HCT116 (cell line): ENCODE measurements at regions not wholly inside any gene's neighbourhood (a gene's known extent, or its start where the extent isn't known, plus 50 kb on each side); places are given as distances from the start of the nearest gene placed in this dataset.
"Not testable (repeated sequence)": the region's sequence is repeated elsewhere in the genome, so short reads cannot be mapped to it uniquely, and the experiment has no call there.

ENCODE experiments used
- ATAC-seq: fragments of 200-7000 bp; cut with Tn5 transposase; 2 replicates; pipeline ENCODE4 v1.9.1; 2020; ENCODE audit warnings: mild to moderate bottlenecking, moderate library complexity
- BruUV-seq: library from RNA; stranded (reverse); fragments of 400-500 nt; replicated peaks from 2 replicates; lab custom pipeline; 2021; lab: Mats Ljungman, UMichigan
- CTCF ChIA-PET: fragments of 300-600 bp; sonication (Branson Sonifier 250); formaldehyde crosslinking; loops from one replicate; lab custom pipeline; 2021; ENCODE audit warnings: antibody characterized with exemption; lab: Charles Lee
- POLR2A ChIA-PET: fragments of 300-600, 350-600 bp; sonication (Branson Sonifier 250); formaldehyde crosslinking; loops from one replicate; lab custom pipeline; 2021; ENCODE audit warnings: antibody characterized with exemption; lab: Charles Lee
- RAD21 ChIA-PET, 2 experiments: fragments of 300-600 bp; sonication (Branson Sonifier 250); formaldehyde crosslinking; loops; one replicate each; lab custom pipeline; 2023; ENCODE audit warnings: low total read pairs in 2 of 2; ENCODE audit not compliant: uncharacterized antibody in 2 of 2, unreplicated experiment in 2 of 2, low non-redundant PET in 1 of 2; lab: Charles Lee
- DNase-seq: peaks from one replicate; pipeline ENCODE4 v3.0.0-alpha.2; 2010; ENCODE audit warnings: low read depth, low spot score
- H2AFZ ChIP-seq: fragments of 200-600 bp; shearing (Covaris generic), sonication (generic); 2 replicates; pipeline ENCODE4 v1.6.1; 2017; ENCODE audit warnings: low read depth, mixed run types, mixed read lengths, antibody characterized with exemption, low read length; ENCODE audit not compliant: poor library complexity, severe bottlenecking
- H3K27ac ChIP-seq: 2 replicates; pipeline ENCODE4 v1.5.1; 2012; ENCODE audit warnings: low read depth, low read length
- H3K27me3 ChIP-seq: fragments of 200-600 bp; sonication (generic); 2 replicates; pipeline ENCODE4 v1.6.1; 2016; ENCODE audit warnings: mixed run types, low read length, mixed read lengths; ENCODE audit not compliant: insufficient read depth
- H3K36me3 ChIP-seq, 2 experiments: fragments of 200-500 bp in 1 of 2; fragments of 200-600 bp in 1 of 2; sonication (Bioruptor generic) in 1 of 2; sonication (generic) in 1 of 2; 2 replicates each; pipeline versions ENCODE4 v1.5.1 to v1.6.1; 2014 to 2016; ENCODE audit warnings: low read length in 2 of 2, inconsistent platforms in 1 of 2, mixed read lengths in 1 of 2, mixed run types in 1 of 2; ENCODE audit not compliant: insufficient read depth in 2 of 2, control insufficient read depth in 1 of 2
- H3K4me1 ChIP-seq, 2 experiments: fragments of 200-600 bp in 1 of 2; sonication (generic) in 1 of 2; 2 replicates each; pipeline versions ENCODE4 v1.5.1 to v1.6.1; 2012 to 2017; ENCODE audit warnings: low read length in 2 of 2, inconsistent platforms in 1 of 2, mild to moderate bottlenecking in 1 of 2, mixed read lengths in 1 of 2, mixed run types in 1 of 2, moderate library complexity in 1 of 2; ENCODE audit not compliant: insufficient read depth in 2 of 2, control insufficient read depth in 1 of 2
- H3K4me2 ChIP-seq: fragments of 200-600 bp; sonication (generic); 2 replicates; pipeline ENCODE4 v1.6.1; 2017; ENCODE audit warnings: mixed run types, low read length, mixed read lengths
- H3K4me3 ChIP-seq, 2 experiments: fragments of 200-600 bp in 1 of 2; sonication (generic) in 1 of 2; replicated peaks in 1 of 2; 2 replicates each; pipeline ENCODE4 v1.5.1; 2011 to 2016; ENCODE audit warnings: low read length in 2 of 2, control low read depth in 1 of 2, low read depth in 1 of 2, mild to moderate bottlenecking in 1 of 2, mixed read lengths in 1 of 2, mixed run types in 1 of 2
- H3K79me2 ChIP-seq: fragments of 200-600 bp; sonication (generic); 2 replicates; pipeline ENCODE4 v1.6.1; 2017; ENCODE audit warnings: mild to moderate bottlenecking, mixed run types, low read length, moderate library complexity, mixed read lengths; ENCODE audit not compliant: insufficient read depth
- H3K9ac ChIP-seq: fragments of 200-600 bp; sonication (generic); 2 replicates; pipeline ENCODE4 v1.6.1; 2016; ENCODE audit warnings: low read length, mixed read lengths
- H3K9me2 ChIP-seq: fragments of 200-600 bp; sonication (generic), shearing (Covaris generic); 2 replicates; pipeline ENCODE4 v1.6.1; 2017; ENCODE audit warnings: mixed run types, mild to moderate bottlenecking, moderate library complexity; ENCODE audit not compliant: insufficient read depth
- H3K9me3 ChIP-seq, 2 experiments: fragments of 200-500 bp in 1 of 2; fragments of 200-600 bp in 1 of 2; sonication (Bioruptor generic) in 1 of 2; sonication (generic) in 1 of 2; 2 replicates each; pipeline ENCODE4 v1.6.1; 2014 to 2017; ENCODE audit warnings: low read length in 2 of 2, mixed read lengths in 2 of 2, inconsistent platforms in 1 of 2, low read depth in 1 of 2, mild to moderate bottlenecking in 1 of 2, mixed run types in 1 of 2, moderate library complexity in 1 of 2; ENCODE audit not compliant: control insufficient read depth in 1 of 2, insufficient read depth in 1 of 2
- H4K20me1 ChIP-seq: fragments of 200-600 bp; sonication (generic), shearing (Covaris generic); 2 replicates; pipeline ENCODE4 v1.6.1; 2017; ENCODE audit warnings: mixed run types, mild to moderate bottlenecking, moderate library complexity; ENCODE audit not compliant: insufficient read depth
- ELF1 ChIP-seq: IDR thresholded peaks from 2 replicates; pipeline ENCODE4 v1.6.1; 2012; ENCODE audit warnings: low read depth, borderline replicate concordance
- JUND ChIP-seq: IDR thresholded peaks from 2 replicates; pipeline ENCODE4 v1.6.1; 2012
- MAX ChIP-seq: IDR thresholded peaks from 2 replicates; pipeline ENCODE4 v1.6.1; 2012
- SRF ChIP-seq: IDR thresholded peaks from 2 replicates; pipeline ENCODE4 v1.6.1; 2012; ENCODE audit warnings: low read depth
- intact Hi-C: fragments of 100-400 bp; cut with micrococcal nuclease; formaldehyde crosslinking; loops from 2 replicates; pipeline ENCODE4 v1.10.0; 2022

- H3K36me3 ChIP-seq, H3K27ac ChIP-seq, intact Hi-C loops, POLR2A ChIA-PET, DNase-seq, H3K9ac ChIP-seq, H3K4me1 ChIP-seq, BruUV-seq, H2AFZ ChIP-seq, H3K79me2 ChIP-seq, H3K27me3 ChIP-seq, H4K20me1 ChIP-seq, H3K9me2 ChIP-seq, H3K4me2 ChIP-seq, ATAC-seq, H3K4me3 ChIP-seq, RAD21 ChIA-PET, CTCF ChIA-PET: not testable (repeated sequence)
- peaks cover 9 to 11% of the 10 kb centered on the region in 2 experiments; a peak in 2 of 4 replicates for H3K9me3 ChIP-seq
Observed at GRCh38 chr4:49215082-49215479, 229.0 kb downstream of the CWH43 start.

GRCh38 chr4:49216606-49217005, 230.5 kb downstream of the CWH43 start:
- H2AFZ ChIP-seq, DNase-seq, H4K20me1 ChIP-seq, H3K4me2 ChIP-seq, H3K27me3 ChIP-seq, H3K9ac ChIP-seq, RAD21 ChIA-PET, H3K4me3 ChIP-seq, ATAC-seq, H3K4me1 ChIP-seq, POLR2A ChIA-PET, intact Hi-C loops, H3K9me2 ChIP-seq, H3K27ac ChIP-seq, H3K36me3 ChIP-seq, H3K79me2 ChIP-seq, CTCF ChIA-PET, BruUV-seq: not testable (repeated sequence)
- H3K9me3 ChIP-seq: peaks cover 9 to 26% of the 10 kb centered on the region in 2 experiments; a peak in 2 of 4 replicates

- Histone ChIP-seq H4K20me1 (no peaks in the 10 kb centered on the region), H3K27ac (no peak overlapping the region)
- no peak for TF ChIP-seq ELF1
- TF ChIP-seq SRF: no peak
- TF ChIP-seq JUND: no peak
- no peak for TF ChIP-seq MAX
- TF ChIP-seq, all 23 proteins: peak for 0
- no peaks in the 10 kb centered on the region for H3K9me2 ChIP-seq
- H3K9ac ChIP-seq: no peak overlapping the region
- H3K79me2 ChIP-seq: no peaks in the 10 kb centered on the region
- ATAC-seq (no peak), DNase-seq (no peak)
- no peaks in the 10 kb centered on the region for H3K36me3 ChIP-seq
- H3K4me2 ChIP-seq: no peak overlapping the region
- H2AFZ ChIP-seq: no peak overlapping the region
- H3K9me3 ChIP-seq: peaks cover 9 to 27% of the 10 kb centered on the region in 2 experiments; a peak in 2 of 4 replicates
- H3K4me3 ChIP-seq: no peak overlapping the region
- no TSS peak for BruUV-seq
- no peaks in the 10 kb centered on the region; a peak in 1 of 4 replicates for H3K4me1 ChIP-seq
- ChIA-PET POLR2A (no interaction called here), CTCF (no interaction called here), RAD21 (no interaction called here)
- intact Hi-C loops: no loop called here
- no peaks in the 10 kb centered on the region for H3K27me3 ChIP-seq
Observed at GRCh38 chr4:49217492-49217891, 231.4 kb downstream of the CWH43 start.

GRCh38 chr4:49218094-49218493, 232.0 kb downstream of the CWH43 start:
- BruUV-seq, H2AFZ ChIP-seq, RAD21 ChIA-PET, DNase-seq, POLR2A ChIA-PET, H4K20me1 ChIP-seq, H3K4me2 ChIP-seq, H3K4me1 ChIP-seq, intact Hi-C loops, H3K9ac ChIP-seq, CTCF ChIA-PET, H3K27ac ChIP-seq, H3K36me3 ChIP-seq, H3K9me2 ChIP-seq, H3K79me2 ChIP-seq, H3K27me3 ChIP-seq, ATAC-seq, H3K4me3 ChIP-seq: not testable (repeated sequence)
- peaks cover 9 to 27% of the 10 kb centered on the region in 2 experiments; a peak in 2 of 4 replicates for H3K9me3 ChIP-seq
